IMR-90 (cell line): ENCODE measurements at regions not wholly inside any gene's neighbourhood (a gene's known extent, or its start where the extent isn't known, plus 50 kb on each side); places are given as distances from the start of the nearest gene placed in this dataset.

Experiments used
- ATAC-seq: fragments of 200-7000 bp; cut with Tn5 transposase; 2 replicates; pipeline ENCODE4 v1.9.1; 2020; ENCODE audit warnings: low read depth, mild to moderate bottlenecking, moderate library complexity
- BruUV-seq: library from RNA; stranded (reverse); fragments of 400-500 nt; replicated peaks from 2 replicates; lab custom pipeline; 2021; lab: Mats Ljungman, UMichigan
- CTCF ChIA-PET: fragments of 300-600 bp; formaldehyde crosslinking; extraction: SDS; loops from one replicate; lab custom pipeline; 2021; ENCODE audit warnings: antibody characterized with exemption; lab: Yijun Ruan, JAX
- POLR2A ChIA-PET: fragments of 300-600 bp; sonication (Branson Sonifier 250); formaldehyde crosslinking; loops from one replicate; lab custom pipeline; 2022; ENCODE audit warnings: antibody characterized with exemption; ENCODE audit not compliant: unreplicated experiment; lab: Charles Lee
- DNase-seq: peaks from one replicate; pipeline ENCODE4 v3.0.0; 2013
- H2AFZ ChIP-seq: replicated peaks from 2 replicates; pipeline ENCODE3; 2013; ENCODE audit warnings: low read length, mild to moderate bottlenecking; ENCODE audit not compliant: poor library complexity
- H2AK5ac ChIP-seq: 2 replicates; pipeline ENCODE4 v1.6.1; 2013; ENCODE audit warnings: low read depth, low read length, inconsistent platforms
- H2AK9ac ChIP-seq: replicated peaks from 2 replicates; pipeline ENCODE3; 2013; ENCODE audit warnings: mild to moderate bottlenecking, low read depth, low read length, moderate library complexity; ENCODE audit not compliant: poor library complexity
- H2BK120ac ChIP-seq: 2 replicates; pipeline ENCODE4 v1.6.1; 2013; ENCODE audit warnings: low read depth, low read length, inconsistent platforms
- H2BK15ac ChIP-seq: 3 replicates; pipeline ENCODE4 v1.6.1; 2013; ENCODE audit warnings: low read depth, low read length, inconsistent platforms
- H2BK20ac ChIP-seq: 2 replicates; pipeline ENCODE4 v1.6.1; 2013; ENCODE audit warnings: low read depth, mild to moderate bottlenecking, inconsistent platforms, low read length, moderate library complexity
- H2BK5ac ChIP-seq: 2 replicates; pipeline ENCODE4 v1.6.1; 2013; ENCODE audit warnings: mild to moderate bottlenecking, low read depth, low read length, inconsistent platforms; ENCODE audit not compliant: poor library complexity, severe bottlenecking
- H3K14ac ChIP-seq: replicated peaks from 2 replicates; pipeline ENCODE4 v1.6.1; 2013; ENCODE audit warnings: low read depth, low read length, inconsistent platforms
- H3K18ac ChIP-seq: 2 replicates; pipeline ENCODE4 v1.6.1; 2013; ENCODE audit warnings: low read depth, low read length, control low read depth
- H3K23ac ChIP-seq: 2 replicates; pipeline ENCODE4 v1.6.1; 2013; ENCODE audit warnings: low read depth, low read length, inconsistent platforms
- H3K27ac ChIP-seq: 2 replicates; pipeline ENCODE4 v1.5.1; 2013; ENCODE audit warnings: mild to moderate bottlenecking, control low read depth, low read length; ENCODE audit not compliant: insufficient read depth
- H3K27me3 ChIP-seq: 2 replicates; pipeline ENCODE4 v1.6.1; 2013; ENCODE audit warnings: low read length; ENCODE audit not compliant: control insufficient read depth, insufficient read depth
- H3K36me3 ChIP-seq: 2 replicates; pipeline ENCODE4 v1.6.1; 2013; ENCODE audit warnings: low read length, mixed read lengths; ENCODE audit not compliant: control insufficient read depth, insufficient read depth
- H3K4ac ChIP-seq: 2 replicates; pipeline ENCODE4 v1.6.1; 2013; ENCODE audit warnings: low read depth, low read length, inconsistent platforms
- H3K4me1 ChIP-seq: 2 replicates; pipeline ENCODE4 v1.6.1; 2013; ENCODE audit warnings: low read length, mixed read lengths; ENCODE audit not compliant: control insufficient read depth, insufficient read depth
- H3K4me2 ChIP-seq: 2 replicates; pipeline ENCODE4 v1.6.1; 2013; ENCODE audit warnings: low read depth, mild to moderate bottlenecking, control low read depth, low read length, moderate library complexity
- H3K4me3 ChIP-seq: 2 replicates; pipeline ENCODE4 v1.5.1; 2013; ENCODE audit warnings: low read depth, mild to moderate bottlenecking, control low read depth, low read length, moderate library complexity; ENCODE audit not compliant: insufficient read depth
- H3K56ac ChIP-seq: 2 replicates; pipeline ENCODE4 v1.6.1; 2013; ENCODE audit warnings: low read length, inconsistent platforms; ENCODE audit not compliant: insufficient read depth; ENCODE audit errors: extremely low read depth
- H3K79me1 ChIP-seq, 2 experiments: 2 replicates each; pipeline ENCODE4 v1.6.1; 2013; ENCODE audit warnings: low read length in 2 of 2, inconsistent platforms in 1 of 2, low read depth in 1 of 2
- H3K9ac ChIP-seq: 2 replicates; pipeline ENCODE4 v1.6.1; 2013; ENCODE audit warnings: low read depth, low read length, control low read depth
- H3K9me1 ChIP-seq: 2 replicates; pipeline ENCODE4 v1.6.1; 2013; ENCODE audit warnings: low read length, inconsistent platforms; ENCODE audit not compliant: insufficient read depth
- H3K9me3 ChIP-seq: 2 replicates; pipeline ENCODE4 v1.6.1; 2013; ENCODE audit warnings: low read length; ENCODE audit not compliant: control insufficient read depth, insufficient read depth
- H4K20me1 ChIP-seq: 2 replicates; pipeline ENCODE4 v1.6.1; 2013; ENCODE audit warnings: low read length, inconsistent platforms; ENCODE audit not compliant: insufficient read depth
- H4K5ac ChIP-seq: 2 replicates; pipeline ENCODE4 v1.6.1; 2013; ENCODE audit warnings: mild to moderate bottlenecking, low read depth, low read length, control low read depth
- H4K8ac ChIP-seq, 2 experiments: 2 replicates each; pipeline ENCODE4 v1.6.1; 2013; ENCODE audit warnings: low read depth in 2 of 2, low read length in 2 of 2, control low read depth in 1 of 2, inconsistent platforms in 1 of 2
- H4K91ac ChIP-seq: 2 replicates; pipeline ENCODE4 v1.6.1; 2013; ENCODE audit warnings: low read depth, low read length, inconsistent platforms; ENCODE audit not compliant: insufficient read depth
- CHD1 ChIP-seq: IDR thresholded peaks from 2 replicates; pipeline ENCODE4 v1.6.1; 2012; ENCODE audit warnings: low read depth, low read length, improper control_type of control experiment
- MAFK ChIP-seq: IDR thresholded peaks from 2 replicates; pipeline ENCODE4 v1.6.1; 2012; ENCODE audit warnings: low read depth, low read length, improper control_type of control experiment
- NFE2L2 ChIP-seq: fragments of 150-350 bp; IDR thresholded peaks from 2 replicates; pipeline ENCODE4 v1.6.1; 2016; ENCODE audit warnings: low read depth, mild to moderate bottlenecking, low read length
- POLR2A ChIP-seq: IDR thresholded peaks from 2 replicates; pipeline ENCODE4 v1.6.1; 2012; ENCODE audit warnings: mild to moderate bottlenecking, low read depth, low read length
- RAD21 ChIP-seq: IDR thresholded peaks from 2 replicates; pipeline ENCODE4 v1.6.1; 2012; ENCODE audit warnings: low read length, improper control_type of control experiment
- SMC3 ChIP-seq: fragments of 150-350 bp; IDR thresholded peaks from 2 replicates; pipeline ENCODE4 v1.6.1; 2016; ENCODE audit warnings: low read depth, mild to moderate bottlenecking, antibody characterized with exemption, low read length, moderate library complexity
- WGBS, 2 experiments: methylation state at CpG; one replicate each; pipeline versions ENCODE4 v1.1.5 to v1.1.7; 2013; ENCODE audit warnings: missing lambda C conversion rate in 2 of 2; ENCODE audit not compliant: insufficient read length in 1 of 2; ENCODE audit errors: extremely low coverage in 2 of 2; 5-methylcytosine and 5-hydroxymethylcytosine counted together
- dilution Hi-C: fragments of 300-500 bp; cut with HindIII; formaldehyde crosslinking; loops from one replicate; pipeline ENCODE4 v1.14.3; 2018; ENCODE audit warnings: low sequenced_read_pairs; ENCODE audit not compliant: unreplicated experiment
- in situ Hi-C: fragments of 300-500 bp; cut with MboI; formaldehyde crosslinking; loops from 3 replicates; pipeline ENCODE4 v1.14.3; 2019; ENCODE audit warnings: low sequenced_read_pairs, inconsistent platforms, mixed read lengths
- intact Hi-C: fragments of 100-400 bp; cut with micrococcal nuclease; formaldehyde crosslinking; loops from 2 replicates; pipeline ENCODE4 v1.10.0; 2022
- TF ChIP-seq, protein P1 (sequence below): conservative IDR thresholded peaks from 2 replicates; pipeline ENCODE4 v1.5.1; 2012; ENCODE audit warnings: mild to moderate bottlenecking, low read depth, low read length, improper control_type of control experiment

DNA sequence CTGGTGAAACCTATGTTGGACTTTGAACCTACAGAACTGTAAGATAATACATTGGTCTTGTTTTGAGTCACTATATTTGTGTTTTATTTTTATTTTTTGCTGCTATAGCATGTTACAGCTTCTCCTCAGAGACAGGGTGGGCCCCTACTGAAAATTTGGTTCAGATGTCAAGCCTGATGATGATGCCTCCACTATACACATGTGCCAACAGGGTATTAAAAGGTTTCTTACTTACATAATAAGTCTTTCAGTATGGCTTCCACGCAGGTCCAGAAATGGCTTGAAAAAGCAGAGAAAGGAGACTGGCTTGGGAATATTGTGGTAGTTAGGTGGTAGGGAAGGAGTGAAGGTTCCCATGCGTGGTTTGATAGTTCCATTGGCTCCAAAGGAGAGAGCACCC lies 52.9 kb upstream of the ELAC2 start:
- dilution Hi-C loops: no loop called here
- no peak overlapping the region for H4K8ac ChIP-seq
- no peak overlapping the region for H4K91ac ChIP-seq
- H3K14ac ChIP-seq: no peak overlapping the region
- no peak overlapping the region for H4K5ac ChIP-seq
- no TSS peak for BruUV-seq
- no peak for DNase-seq
- H3K4me2 ChIP-seq: no peak overlapping the region
- no peaks in the 10 kb centered on the region for H4K20me1 ChIP-seq
- intact Hi-C loops: no loop called here
- no peak overlapping the region for H2BK15ac ChIP-seq
- H3K4ac ChIP-seq: no peak overlapping the region
- H3K4me1 ChIP-seq: no peaks in the 10 kb centered on the region
- no peak overlapping the region for H2AK5ac ChIP-seq
- no peak overlapping the region for H3K56ac ChIP-seq
- no peak overlapping the region for H3K18ac ChIP-seq
- POLR2A ChIA-PET: no interaction called here
- H2AK9ac ChIP-seq: no peak overlapping the region
- in situ Hi-C loops: no loop called here
- H2BK120ac ChIP-seq: no peak overlapping the region
- WGBS, 2 experiments: no CpG with 5 or more reads among the region's 2 CpGs
- H3K27ac ChIP-seq: no peak overlapping the region
- H3K9me3 ChIP-seq: no peaks in the 10 kb centered on the region
- H2BK5ac ChIP-seq: no peak overlapping the region
- H3K36me3 ChIP-seq: no peaks in the 10 kb centered on the region
- no peak overlapping the region for H2AFZ ChIP-seq
- H3K4me3 ChIP-seq: no peak overlapping the region
- H3K79me1 ChIP-seq: no peaks in the 10 kb centered on the region
- TF ChIP-seq, protein P1, sequence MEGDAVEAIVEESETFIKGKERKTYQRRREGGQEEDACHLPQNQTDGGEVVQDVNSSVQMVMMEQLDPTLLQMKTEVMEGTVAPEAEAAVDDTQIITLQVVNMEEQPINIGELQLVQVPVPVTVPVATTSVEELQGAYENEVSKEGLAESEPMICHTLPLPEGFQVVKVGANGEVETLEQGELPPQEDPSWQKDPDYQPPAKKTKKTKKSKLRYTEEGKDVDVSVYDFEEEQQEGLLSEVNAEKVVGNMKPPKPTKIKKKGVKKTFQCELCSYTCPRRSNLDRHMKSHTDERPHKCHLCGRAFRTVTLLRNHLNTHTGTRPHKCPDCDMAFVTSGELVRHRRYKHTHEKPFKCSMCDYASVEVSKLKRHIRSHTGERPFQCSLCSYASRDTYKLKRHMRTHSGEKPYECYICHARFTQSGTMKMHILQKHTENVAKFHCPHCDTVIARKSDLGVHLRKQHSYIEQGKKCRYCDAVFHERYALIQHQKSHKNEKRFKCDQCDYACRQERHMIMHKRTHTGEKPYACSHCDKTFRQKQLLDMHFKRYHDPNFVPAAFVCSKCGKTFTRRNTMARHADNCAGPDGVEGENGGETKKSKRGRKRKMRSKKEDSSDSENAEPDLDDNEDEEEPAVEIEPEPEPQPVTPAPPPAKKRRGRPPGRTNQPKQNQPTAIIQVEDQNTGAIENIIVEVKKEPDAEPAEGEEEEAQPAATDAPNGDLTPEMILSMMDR: no peak
- TF ChIP-seq SMC3: no peak
- no peak for TF ChIP-seq CHD1
- no peak for TF ChIP-seq POLR2A
- no peak for TF ChIP-seq RAD21
- TF ChIP-seq MAFK: no peak
- no peak for TF ChIP-seq NFE2L2
- no peak for ATAC-seq
- no peak overlapping the region for H3K9ac ChIP-seq
- no peaks in the 10 kb centered on the region for H3K9me1 ChIP-seq
- no peaks in the 10 kb centered on the region; the same call in 1 of the 2 replicates for H3K27me3 ChIP-seq
- H2BK20ac ChIP-seq: no peak overlapping the region
- CTCF ChIA-PET: no interaction called here
- no peak overlapping the region for H3K23ac ChIP-seq
